OCI-LY1 (cell line): ENCODE measurements at regions not wholly inside any gene's neighbourhood (a gene's known extent, or its start where the extent isn't known, plus 50 kb on each side); places are given as distances from the start of the nearest gene placed in this dataset.

Source experiments
- H2AFZ ChIP-seq: fragments of 200-600 bp; sonication (generic), shearing (Covaris generic); 2 replicates; pipeline ENCODE4 v1.6.0; 2014; ENCODE audit warnings: antibody characterized with exemption, mild to moderate bottlenecking, low read length
- H3F3A ChIP-seq: fragments of 200-600 bp; sonication (generic), shearing (Covaris generic); 2 replicates; pipeline ENCODE4 v1.6.0; 2014; ENCODE audit warnings: mild to moderate bottlenecking, antibody characterized with exemption, low read length, moderate library complexity; ENCODE audit not compliant: insufficient read depth
- H3K27ac ChIP-seq: fragments of 200-600 bp; sonication (generic); 2 replicates; pipeline ENCODE4 v1.5.1; 2014; ENCODE audit warnings: low read length, mixed run types, mild to moderate bottlenecking, low read depth; ENCODE audit not compliant: poor library complexity, severe bottlenecking
- H3K27me3 ChIP-seq: fragments of 200-600 bp; sonication (generic); 2 replicates; pipeline ENCODE4 v1.6.0; 2014; ENCODE audit warnings: antibody characterized with exemption, mild to moderate bottlenecking, low read length, moderate library complexity; ENCODE audit not compliant: insufficient read depth
- H3K36me3 ChIP-seq: fragments of 200-600 bp; sonication (generic); 2 replicates; pipeline ENCODE4 v1.6.1; 2014; ENCODE audit warnings: mild to moderate bottlenecking, antibody characterized with exemption, low read length, moderate library complexity, mixed read lengths; ENCODE audit not compliant: insufficient read depth
- H3K4me1 ChIP-seq: fragments of 200-600 bp; sonication (generic); 2 replicates; pipeline ENCODE4 v1.5.1; 2014; ENCODE audit warnings: mild to moderate bottlenecking, low read length, moderate library complexity; ENCODE audit not compliant: insufficient read depth, severe bottlenecking
- H3K4me2 ChIP-seq: fragments of 200-600 bp; sonication (generic), shearing (Covaris generic); 2 replicates; pipeline ENCODE4 v1.6.1; 2014; ENCODE audit warnings: low read length
- H3K4me3 ChIP-seq: fragments of 200-600 bp; sonication (generic); 2 replicates; pipeline ENCODE4 v1.5.1; 2014; ENCODE audit warnings: low read length, low read depth, mild to moderate bottlenecking, mixed read lengths; ENCODE audit not compliant: poor library complexity, severe bottlenecking
- H3K79me2 ChIP-seq: fragments of 200-600 bp; shearing (Covaris generic); 2 replicates; pipeline ENCODE4 v1.6.1; 2016; ENCODE audit warnings: mixed run types, low read length, mixed read lengths; ENCODE audit not compliant: insufficient read depth
- H3K9ac ChIP-seq: fragments of 200-600 bp; sonication (generic), shearing (Covaris generic); 2 replicates; pipeline ENCODE4 v1.6.1; 2014; ENCODE audit warnings: mild to moderate bottlenecking, low read length, mixed read lengths
- H3K9me2 ChIP-seq: fragments of 200-600 bp; sonication (generic), shearing (Covaris generic); 2 replicates; pipeline ENCODE4 v1.6.1; 2014; ENCODE audit warnings: low read depth, mild to moderate bottlenecking, low read length, mixed read lengths
- H3K9me3 ChIP-seq: fragments of 200-600 bp; shearing (Covaris generic); 2 replicates; pipeline ENCODE4 v1.6.1; 2014; ENCODE audit warnings: low read length, mixed read lengths
- H4K20me1 ChIP-seq: fragments of 200-600 bp; sonication (generic), shearing (Covaris generic); 2 replicates; pipeline ENCODE4 v1.6.0; 2016; ENCODE audit warnings: mild to moderate bottlenecking, low read length; ENCODE audit not compliant: insufficient read depth
- CTCF ChIP-seq: fragments of 200-600 bp; sonication (generic), shearing (Covaris generic); IDR thresholded peaks from 2 replicates; pipeline ENCODE4 v1.5.1; 2017; ENCODE audit warnings: mild to moderate bottlenecking, antibody characterized with exemption, low read length, moderate library complexity, mixed read lengths
- EZH2 ChIP-seq: fragments of 200-600 bp; sonication (generic), shearing (Covaris generic); IDR thresholded peaks from 2 replicates; pipeline ENCODE4 v1.8.0; 2017; ENCODE audit warnings: borderline replicate concordance, mixed run types, mild to moderate bottlenecking, antibody characterized with exemption, low read length, moderate library complexity, mixed read lengths

GRCh38 chr5:128673000-128673399, 135.0 kb upstream of the FBN2 start:
- Histone ChIP-seq H3K9me3 (no peaks in the 10 kb centered on the region), H3K27ac (no peak overlapping the region), H3K27me3 (no peaks in the 10 kb centered on the region), H4K20me1 (no peaks in the 10 kb centered on the region), H3K4me2 (no peak overlapping the region), H3K9me2 (no peaks in the 10 kb centered on the region), H2AFZ (no peak overlapping the region), H3F3A (no peaks in the 10 kb centered on the region), H3K9ac (no peak overlapping the region), H3K4me3 (no peak overlapping the region), H3K79me2 (no peaks in the 10 kb centered on the region), H3K36me3 (no peaks in the 10 kb centered on the region), H3K4me1 (no peaks in the 10 kb centered on the region)
- no peak for TF ChIP-seq CTCF
- TF ChIP-seq EZH2, result no peak

GRCh38 chr5:128673411-128673957, 135.4 kb upstream of the FBN2 start:
- no peak overlapping the region for H3K4me2 ChIP-seq
- no peak overlapping the region for H3K4me3 ChIP-seq
- no peaks in the 10 kb centered on the region for H4K20me1 ChIP-seq
- H3K27me3 ChIP-seq, result no peaks in the 10 kb centered on the region
- H3K27ac ChIP-seq, result no peak overlapping the region
- H3K9me3 ChIP-seq, result no peaks in the 10 kb centered on the region
- no peaks in the 10 kb centered on the region for H3F3A ChIP-seq
- H3K9ac ChIP-seq, result no peak overlapping the region
- TF ChIP-seq CTCF, result no peak
- no peak for TF ChIP-seq EZH2
- no peak overlapping the region for H2AFZ ChIP-seq
- H3K79me2 ChIP-seq, result no peaks in the 10 kb centered on the region
- no peaks in the 10 kb centered on the region for H3K36me3 ChIP-seq
- H3K9me2 ChIP-seq, result no peaks in the 10 kb centered on the region
- no peaks in the 10 kb centered on the region for H3K4me1 ChIP-seq

GRCh38 chr5:128673970-128674369, 135.9 kb upstream of the FBN2 start:
- Histone ChIP-seq H2AFZ (no peak overlapping the region), H3K4me3 (no peak overlapping the region), H4K20me1 (no peaks in the 10 kb centered on the region), H3K27ac (no peak overlapping the region), H3K4me2 (no peak overlapping the region), H3K9me3 (no peaks in the 10 kb centered on the region), H3K27me3 (no peaks in the 10 kb centered on the region), H3K4me1 (no peaks in the 10 kb centered on the region), H3K9me2 (no peaks in the 10 kb centered on the region), H3K9ac (no peak overlapping the region), H3K79me2 (no peaks in the 10 kb centered on the region), H3K36me3 (no peaks in the 10 kb centered on the region), H3F3A (no peaks in the 10 kb centered on the region)
- no peak for TF ChIP-seq EZH2
- no peak for TF ChIP-seq CTCF
